K562 (cell line): ENCODE measurements at regions not wholly inside any gene's neighbourhood (a gene's known extent, or its start where the extent isn't known, plus 50 kb on each side); places are given as distances from the start of the nearest gene placed in this dataset.

Experiments used
- ATAC-seq: fragments of 200-7000 bp; cut with Tn5 transposase; 3 replicates; pipeline ENCODE4 v1.9.1; 2020; ENCODE audit warnings: moderate library complexity
- BruUV-seq: library from RNA; stranded (reverse); fragments of 400-500 nt; replicated peaks from 2 replicates; lab custom pipeline; 2021; lab: Mats Ljungman, UMichigan
- CTCF ChIA-PET: fragments of 300-600 bp; formaldehyde crosslinking; extraction: SDS; loops from one replicate; lab custom pipeline; 2021; ENCODE audit warnings: low intra/inter-chr PET ratio; lab: Yijun Ruan, JAX
- POLR2A ChIA-PET: fragments of 300-600, 350-650 bp; sonication (Branson Sonifier 250); formaldehyde crosslinking; extraction: SDS; loops from one replicate; lab custom pipeline; 2021; ENCODE audit warnings: antibody characterized with exemption, inconsistent platforms; lab: Yijun Ruan, JAX
- DNase-seq, 4 experiments: peaks; one replicate each; pipeline versions ENCODE4 v3.0.0 to v3.0.0-alpha.2; 2011 to 2018; ENCODE audit warnings: low spot score in 3 of 4, mixed read lengths in 3 of 4; ENCODE audit errors: extremely low read depth in 1 of 4
- FAIRE-seq: peaks from 2 replicates; lab custom pipeline; 2011; peaks lifted over from hg19 to GRCh38; lab: Jason Lieb, UNC
- H2AFZ ChIP-seq: 2 replicates; pipeline ENCODE4 v1.6.0; 2011; ENCODE audit warnings: low read depth, low read length, control low read depth, inconsistent platforms
- H3K27ac ChIP-seq: fragments of 200-600 bp; 3 replicates; pipeline ENCODE4 v1.8.0; 2011; ENCODE audit warnings: low read depth, mild to moderate bottlenecking, control low read depth, inconsistent platforms, low read length, moderate library complexity, mixed read lengths; ENCODE audit errors: extremely low read depth
- H3K27me3 ChIP-seq, 2 experiments: fragments of 300-600 bp in 1 of 2; 2 replicates in 1 of 2; 3 replicates in 1 of 2; pipeline versions ENCODE4 v1.6.0 to v1.8.0; 2011; ENCODE audit warnings: inconsistent platforms in 2 of 2, low read length in 2 of 2, mild to moderate bottlenecking in 1 of 2, mixed read lengths in 1 of 2, moderate library complexity in 1 of 2; ENCODE audit not compliant: control insufficient read depth in 2 of 2, insufficient read depth in 2 of 2
- H3K36me3 ChIP-seq: fragments of 300-600 bp; 3 replicates; pipeline ENCODE4 v1.8.0; 2011; ENCODE audit warnings: mild to moderate bottlenecking, low read length, inconsistent platforms; ENCODE audit not compliant: control insufficient read depth, insufficient read depth
- H3K4me1 ChIP-seq, 2 experiments: fragments of 200-600 bp in 1 of 2; replicated peaks in 1 of 2; 2 replicates in 1 of 2; 3 replicates in 1 of 2; pipeline versions ENCODE4 v1.5.1 to v1.8.0; 2011; ENCODE audit warnings: inconsistent platforms in 2 of 2, low read length in 2 of 2, mild to moderate bottlenecking in 1 of 2, mixed read lengths in 1 of 2, moderate library complexity in 1 of 2; ENCODE audit not compliant: control insufficient read depth in 2 of 2, insufficient read depth in 2 of 2
- H3K4me2 ChIP-seq: 2 replicates; pipeline ENCODE4 v1.6.1; 2011; ENCODE audit warnings: low read length, control low read depth, inconsistent platforms, mixed read lengths; ENCODE audit not compliant: insufficient read depth
- H3K4me3 ChIP-seq: fragments of 200-600 bp; sonication (generic), shearing (Covaris generic); 2 replicates; pipeline ENCODE4 v1.5.1; 2016; ENCODE audit warnings: control low read depth, inconsistent platforms
- H3K79me2 ChIP-seq: fragments of 200-600 bp; 3 replicates; pipeline ENCODE4 v1.8.0; 2011; ENCODE audit warnings: low read length, inconsistent platforms; ENCODE audit not compliant: control insufficient read depth, insufficient read depth
- H3K9ac ChIP-seq, 2 experiments: 2 replicates each; pipeline versions ENCODE4 v1.6.0 to v1.6.1; 2011; ENCODE audit warnings: low read depth in 2 of 2, low read length in 2 of 2, control low read depth in 1 of 2, inconsistent platforms in 1 of 2, mild to moderate bottlenecking in 1 of 2, mixed read lengths in 1 of 2; ENCODE audit not compliant: insufficient read depth in 1 of 2
- H3K9me1 ChIP-seq: one replicate; pipeline ENCODE4 v1.6.0; 2011; ENCODE audit warnings: inconsistent platforms, mild to moderate bottlenecking, low read length, moderate library complexity; ENCODE audit not compliant: control insufficient read depth, insufficient read depth
- H3K9me3 ChIP-seq: replicated peaks from 2 replicates; pipeline ENCODE4 v1.5.1; 2011; ENCODE audit warnings: low read depth, low read length, inconsistent platforms; ENCODE audit not compliant: control insufficient read depth, insufficient read depth
- H4K20me1 ChIP-seq: replicated peaks from 2 replicates; pipeline ENCODE4 v1.6.1; 2011; ENCODE audit warnings: low read length, inconsistent platforms, mixed read lengths; ENCODE audit not compliant: control insufficient read depth, insufficient read depth
- ESRRA ChIP-seq: fragments of 450-650 bp; IDR thresholded peaks from 2 replicates; pipeline ENCODE4 v1.6.1; 2014; ENCODE audit warnings: low read depth, mild to moderate bottlenecking, moderate library complexity, borderline replicate concordance
- MYNN ChIP-seq, 2 experiments: sonication (generic); formaldehyde crosslinking in 1 of 2; IDR thresholded peaks; 2 replicates each; pipeline versions ENCODE4 v1.5.0 to v1.6.1; 2016 to 2020; ENCODE audit warnings: antibody characterized with exemption in 1 of 2, missing genetic modification reagents in 1 of 2
- NFIC ChIP-seq: fragments of 450-650 bp; IDR thresholded peaks from 2 replicates; pipeline ENCODE4 v1.6.1; 2017; ENCODE audit warnings: mild to moderate bottlenecking, inconsistent platforms
- NFYB ChIP-seq: IDR thresholded peaks from 2 replicates; pipeline ENCODE4 v1.6.1; 2011; ENCODE audit warnings: mild to moderate bottlenecking, moderate library complexity; ENCODE audit not compliant: insufficient read length; ENCODE audit errors: extremely low read depth
- NR4A1 ChIP-seq, 2 experiments: fragments of 250-450 bp in 1 of 2; fragments of 450-650 bp in 1 of 2; sonication (Bioruptor Pico) in 1 of 2; IDR thresholded peaks; 2 replicates each; pipeline versions ENCODE4 v1.4.0 to v1.6.1; 2016 to 2020; ENCODE audit warnings: mild to moderate bottlenecking in 2 of 2, missing compliant biosample characterization in 1 of 2, missing genetic modification characterization in 1 of 2, moderate library complexity in 1 of 2
- RBM17 ChIP-seq: fragments of 200-400 bp; formaldehyde crosslinking; IDR thresholded peaks from 2 replicates; pipeline ENCODE4 v1.6.1; 2017; ENCODE audit warnings: low read depth, mild to moderate bottlenecking, low read length, borderline replicate concordance
- SMAD4 ChIP-seq: fragments of 250-450 bp; sonication (Bioruptor Pico); conservative IDR thresholded peaks from 2 replicates; pipeline ENCODE4 v1.8.0; 2021; ENCODE audit warnings: inconsistent platforms, mild to moderate bottlenecking, moderate library complexity
- SRSF7 ChIP-seq: fragments of 200-400 bp; formaldehyde crosslinking; optimal IDR thresholded peaks from 2 replicates; pipeline ENCODE3; 2017; ENCODE audit warnings: mild to moderate bottlenecking, low read depth, low read length
- in situ Hi-C: fragments of 300-500 bp; cut with MboI; formaldehyde crosslinking; loops from 4 replicates; pipeline ENCODE4 v1.15.0; 2018; ENCODE audit warnings: inconsistent platforms, mixed read lengths
- intact Hi-C: fragments of 100-400 bp; cut with micrococcal nuclease; formaldehyde crosslinking; loops from 2 replicates; pipeline ENCODE4 v1.14.2; 2022
- TF ChIP-seq, protein P1 (sequence below): fragments of 450-650 bp; formaldehyde crosslinking; IDR thresholded peaks from 2 replicates; pipeline ENCODE4 v1.4.0; 2020; ENCODE audit warnings: mild to moderate bottlenecking, mixed read lengths
- TF ChIP-seq, protein P2 (sequence below): fragments of 250-450 bp; sonication (Bioruptor Pico); IDR thresholded peaks from 2 replicates; pipeline ENCODE4 v1.8.0; 2021; ENCODE audit warnings: mild to moderate bottlenecking, moderate library complexity

DNA sequence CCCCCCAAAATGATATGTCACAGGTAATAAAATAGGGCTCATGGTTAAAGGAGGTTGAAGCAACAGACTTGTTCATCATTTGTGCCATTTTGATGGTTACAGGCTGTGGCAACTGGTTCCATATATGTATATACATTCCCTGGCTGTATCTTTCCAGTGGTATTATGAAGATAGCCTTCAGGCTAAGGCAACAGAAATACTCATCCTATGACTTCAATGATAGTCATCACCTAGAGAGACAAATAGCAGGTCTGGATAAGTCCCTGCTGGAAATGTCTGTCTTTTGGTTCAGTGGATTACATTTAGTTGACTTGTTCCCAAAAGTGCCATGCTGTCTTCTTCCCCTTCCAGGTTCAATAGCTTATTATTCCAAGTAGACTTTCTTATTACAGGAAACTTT is 997.4 kb downstream of the FLRT2 start:
- H3K36me3 ChIP-seq: no peaks in the 10 kb centered on the region
- H3K4me1 ChIP-seq: no peaks in the 10 kb centered on the region
- no peaks in the 10 kb centered on the region for H3K9me1 ChIP-seq
- ChIA-PET POLR2A (no interaction called here), CTCF (no interaction called here)
- in situ Hi-C loops (no loop called here), intact Hi-C loops (no loop called here)
- TF ChIP-seq NFIC (no peak), ESRRA (no peak), NR4A1 (CRISPR knock-in tag; IDR thresholded peaks at IDR 0.05) (no peak), NR4A1 (tag; IDR thresholded peaks at IDR 0.05) (no peak), NFYB (no peak), SMAD4 (CRISPR knock-in tag) (no peak), SRSF7 (no peak), MYNN (IDR thresholded peaks at IDR 0.05) (no peak), MYNN (CRISPR knock-in tag; IDR thresholded peaks at IDR 0.05) (no peak), RBM17 (no peak)
- TF ChIP-seq, protein P1, sequence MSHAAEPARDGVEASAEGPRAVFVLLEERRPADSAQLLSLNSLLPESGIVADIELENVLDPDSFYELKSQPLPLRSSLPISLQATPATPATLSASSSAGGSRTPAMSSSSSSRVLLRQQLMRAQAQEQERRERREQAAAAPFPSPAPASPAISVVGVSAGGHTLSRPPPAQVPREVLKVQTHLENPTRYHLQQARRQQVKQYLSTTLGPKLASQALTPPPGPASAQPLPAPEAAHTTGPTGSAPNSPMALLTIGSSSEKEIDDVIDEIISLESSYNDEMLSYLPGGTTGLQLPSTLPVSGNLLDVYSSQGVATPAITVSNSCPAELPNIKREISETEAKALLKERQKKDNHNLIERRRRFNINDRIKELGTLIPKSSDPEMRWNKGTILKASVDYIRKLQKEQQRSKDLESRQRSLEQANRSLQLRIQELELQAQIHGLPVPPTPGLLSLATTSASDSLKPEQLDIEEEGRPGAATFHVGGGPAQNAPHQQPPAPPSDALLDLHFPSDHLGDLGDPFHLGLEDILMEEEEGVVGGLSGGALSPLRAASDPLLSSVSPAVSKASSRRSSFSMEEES (CRISPR knock-in tag): no peak
- TF ChIP-seq, protein P2, sequence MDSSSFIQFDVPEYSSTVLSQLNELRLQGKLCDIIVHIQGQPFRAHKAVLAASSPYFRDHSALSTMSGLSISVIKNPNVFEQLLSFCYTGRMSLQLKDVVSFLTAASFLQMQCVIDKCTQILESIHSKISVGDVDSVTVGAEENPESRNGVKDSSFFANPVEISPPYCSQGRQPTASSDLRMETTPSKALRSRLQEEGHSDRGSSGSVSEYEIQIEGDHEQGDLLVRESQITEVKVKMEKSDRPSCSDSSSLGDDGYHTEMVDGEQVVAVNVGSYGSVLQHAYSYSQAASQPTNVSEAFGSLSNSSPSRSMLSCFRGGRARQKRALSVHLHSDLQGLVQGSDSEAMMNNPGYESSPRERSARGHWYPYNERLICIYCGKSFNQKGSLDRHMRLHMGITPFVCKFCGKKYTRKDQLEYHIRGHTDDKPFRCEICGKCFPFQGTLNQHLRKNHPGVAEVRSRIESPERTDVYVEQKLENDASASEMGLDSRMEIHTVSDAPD (CRISPR knock-in tag): no peak
- H3K4me3 ChIP-seq: no peak overlapping the region
- no peak overlapping the region for H3K27ac ChIP-seq
- no peak for DNase-seq
- FAIRE-seq: no peak
- no peak for ATAC-seq
- no peaks in the 10 kb centered on the region for H3K9me3 ChIP-seq
- H2AFZ ChIP-seq: no peak overlapping the region
- H3K9ac ChIP-seq: no peak overlapping the region
- H3K27me3 ChIP-seq: no peaks in the 10 kb centered on the region
- H3K4me2 ChIP-seq: no peak overlapping the region
- no peaks in the 10 kb centered on the region for H4K20me1 ChIP-seq
- no TSS peak for BruUV-seq
- H3K79me2 ChIP-seq: no peaks in the 10 kb centered on the region
